ENCODE measurements at regions not wholly inside any gene's neighbourhood (a gene's known extent, or its start where the extent isn't known, plus 50 kb on each side); places are given as distances from the start of the nearest gene placed in this dataset.
A peak's percentile ranks its signal among the peaks of the same experiment; 100 is the strongest.

DNA sequence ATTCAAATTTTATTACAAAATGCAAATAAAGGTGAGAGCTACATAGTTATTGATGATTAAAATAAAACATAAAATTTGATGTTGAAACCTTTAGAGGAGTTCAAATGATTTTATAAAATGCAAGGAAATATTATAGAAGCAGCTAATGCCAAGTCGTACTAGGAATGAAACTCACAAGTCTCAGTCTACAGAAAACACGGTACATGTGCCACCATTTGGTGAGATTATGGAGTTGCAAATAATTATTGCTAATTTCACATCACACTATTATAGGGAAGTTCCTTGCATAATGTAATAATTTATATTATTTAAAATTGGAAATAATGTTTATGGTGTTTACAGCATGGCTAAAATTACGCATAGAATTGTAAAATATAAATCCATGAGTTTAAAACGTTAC is 1601.7 kb upstream of the TENM3 start:
- DNase-seq: no peak

DNA sequence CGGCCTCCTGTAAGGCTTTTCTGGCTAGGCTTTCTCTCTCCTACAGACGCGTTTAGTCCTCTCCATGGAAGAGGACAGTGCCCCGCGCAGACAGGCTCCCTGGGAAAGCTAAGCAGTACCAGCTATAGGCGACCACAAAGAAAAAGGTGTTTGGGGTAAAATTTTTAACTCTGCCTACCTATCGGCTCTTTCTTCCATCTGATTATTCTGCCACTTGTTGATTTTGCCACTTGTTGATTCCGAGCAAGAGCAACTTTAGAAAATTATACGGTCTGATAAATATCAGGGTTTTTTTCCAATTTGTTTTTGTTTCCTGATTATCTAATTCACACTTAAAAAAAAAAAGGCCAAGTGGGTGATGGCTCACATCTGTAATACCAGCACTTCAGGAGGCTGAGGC is 1600.5 kb upstream of the TENM3 start:
- no peak for DNase-seq

DNA sequence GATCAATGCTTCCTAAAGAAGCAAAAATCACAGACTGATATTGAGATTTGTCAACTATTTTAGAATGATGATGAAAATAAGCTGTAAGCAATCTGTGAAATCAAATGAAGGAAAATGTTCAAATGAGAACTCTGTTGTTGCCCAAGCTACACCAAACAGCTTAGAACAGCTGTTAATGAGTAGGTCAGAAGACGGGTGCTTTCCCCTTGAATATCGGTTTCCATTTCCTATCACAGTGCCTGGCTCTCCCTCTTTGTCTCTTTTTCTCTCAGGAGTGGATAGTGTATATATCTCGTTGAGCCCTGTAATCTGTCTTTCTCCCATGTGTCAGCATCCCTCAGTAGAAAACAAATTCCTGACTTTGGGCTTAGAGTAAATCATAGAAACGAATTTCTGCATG is 1592.9 kb upstream of the TENM3 start:
- no peak for DNase-seq

DNA sequence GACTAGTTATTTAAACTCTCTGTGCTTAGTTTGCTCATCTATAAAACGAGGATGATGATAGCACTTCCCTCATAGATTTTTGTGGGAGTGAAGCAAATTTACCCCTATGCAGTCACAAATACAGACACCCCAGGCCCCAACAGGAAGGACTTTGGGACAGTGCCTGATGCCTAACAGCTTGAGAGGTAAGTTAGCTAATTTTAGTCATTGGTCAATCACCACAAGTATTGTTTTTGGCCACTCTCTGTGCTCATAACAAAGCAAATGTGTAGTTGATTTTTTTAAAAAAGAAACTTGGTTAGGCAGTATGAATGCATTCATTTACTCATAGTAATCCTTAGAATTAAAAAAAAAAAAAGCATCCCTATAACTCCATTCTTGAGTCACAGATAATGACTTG is 1590.7 kb upstream of the TENM3 start:
- DNase-seq: no peak

DNA sequence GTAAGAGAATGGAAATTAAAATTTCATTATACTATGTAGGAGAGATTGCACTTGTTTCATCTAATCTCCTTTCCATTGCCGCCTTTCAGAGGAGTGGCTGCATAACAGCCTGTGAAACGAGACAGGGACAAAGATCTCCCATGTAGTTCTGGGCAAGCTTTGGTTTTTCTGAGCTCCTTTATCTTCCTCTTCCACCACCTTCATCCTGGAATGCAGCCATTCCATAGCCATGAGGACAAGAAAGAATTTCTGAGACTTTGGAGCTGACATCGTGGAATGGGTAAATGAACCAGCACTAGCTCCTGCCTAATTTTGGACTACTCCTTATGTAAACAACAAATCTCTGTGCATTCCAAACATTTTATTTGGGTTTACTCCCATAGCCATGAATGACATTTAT is 1587.3 kb upstream of the TENM3 start:
- DNase-seq: no peak

DNA sequence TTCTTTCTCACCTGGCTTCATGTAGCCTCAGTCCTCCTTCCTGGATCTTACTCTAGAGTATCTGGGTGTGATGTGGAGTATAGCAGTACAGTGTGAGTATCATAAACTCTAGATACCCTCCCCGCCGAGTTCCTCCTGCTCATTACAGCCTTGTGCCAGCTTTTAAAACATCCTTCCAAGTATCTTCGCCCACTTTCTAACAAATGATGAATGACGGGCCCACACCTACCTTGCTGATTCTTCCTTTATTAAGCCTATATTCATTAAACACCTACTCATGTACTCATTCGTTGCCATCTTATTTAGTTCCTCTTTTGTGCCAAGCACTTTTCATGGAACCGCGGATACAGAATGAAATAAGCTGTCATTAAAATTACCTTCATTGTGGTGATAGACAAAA is 1585.3 kb upstream of the TENM3 start:
- DNase-seq: no peak

DNA sequence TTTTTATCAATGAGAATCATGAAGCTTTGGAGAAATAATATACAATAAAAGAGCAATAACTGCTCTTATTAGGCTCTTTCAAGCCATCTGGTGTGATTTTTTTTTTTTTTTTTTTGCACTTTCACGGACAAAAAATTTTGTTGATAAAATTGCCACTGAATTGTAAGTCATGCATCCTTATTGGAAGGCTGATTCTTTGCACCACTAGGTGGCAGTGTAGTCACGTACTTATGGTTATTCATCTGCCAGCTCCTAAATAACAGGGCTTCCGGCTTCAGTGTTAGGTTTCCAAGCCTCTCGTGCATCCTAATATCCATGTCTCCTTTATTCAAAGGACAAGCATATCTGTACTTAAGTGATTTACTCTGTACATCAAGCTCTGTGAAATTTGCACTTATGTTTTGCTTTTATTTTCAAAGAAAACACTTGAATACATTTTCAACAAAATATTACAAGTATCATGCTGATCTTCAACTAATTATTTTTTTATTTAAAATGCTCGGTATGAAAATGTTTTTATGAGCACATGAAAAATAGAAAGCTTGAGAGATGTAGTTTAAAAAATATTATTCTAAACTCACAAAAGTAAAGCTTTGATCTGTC is 1578.3 kb upstream of the TENM3 start:
- peak; percentile 6 for DNase-seq

DNA sequence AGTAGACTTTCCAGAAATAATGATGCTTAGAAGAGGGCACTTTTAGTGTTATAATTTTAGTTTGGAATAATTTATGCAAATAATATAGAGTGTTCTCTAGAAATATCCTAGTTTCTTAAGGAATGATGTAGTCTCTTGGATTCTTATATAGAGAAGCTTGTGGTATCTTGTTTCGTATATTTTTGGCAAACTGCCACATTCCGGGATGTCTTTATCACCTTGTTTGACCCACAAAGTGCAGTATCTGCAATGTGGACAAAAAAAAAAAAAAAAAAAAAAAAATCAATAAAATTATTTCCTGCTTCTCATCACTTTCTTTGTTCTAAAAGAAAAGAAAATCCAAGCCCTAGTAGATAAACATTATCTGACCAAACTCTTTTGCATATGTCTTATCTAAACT is 1577.7 kb upstream of the TENM3 start:
- no peak for DNase-seq

DNA sequence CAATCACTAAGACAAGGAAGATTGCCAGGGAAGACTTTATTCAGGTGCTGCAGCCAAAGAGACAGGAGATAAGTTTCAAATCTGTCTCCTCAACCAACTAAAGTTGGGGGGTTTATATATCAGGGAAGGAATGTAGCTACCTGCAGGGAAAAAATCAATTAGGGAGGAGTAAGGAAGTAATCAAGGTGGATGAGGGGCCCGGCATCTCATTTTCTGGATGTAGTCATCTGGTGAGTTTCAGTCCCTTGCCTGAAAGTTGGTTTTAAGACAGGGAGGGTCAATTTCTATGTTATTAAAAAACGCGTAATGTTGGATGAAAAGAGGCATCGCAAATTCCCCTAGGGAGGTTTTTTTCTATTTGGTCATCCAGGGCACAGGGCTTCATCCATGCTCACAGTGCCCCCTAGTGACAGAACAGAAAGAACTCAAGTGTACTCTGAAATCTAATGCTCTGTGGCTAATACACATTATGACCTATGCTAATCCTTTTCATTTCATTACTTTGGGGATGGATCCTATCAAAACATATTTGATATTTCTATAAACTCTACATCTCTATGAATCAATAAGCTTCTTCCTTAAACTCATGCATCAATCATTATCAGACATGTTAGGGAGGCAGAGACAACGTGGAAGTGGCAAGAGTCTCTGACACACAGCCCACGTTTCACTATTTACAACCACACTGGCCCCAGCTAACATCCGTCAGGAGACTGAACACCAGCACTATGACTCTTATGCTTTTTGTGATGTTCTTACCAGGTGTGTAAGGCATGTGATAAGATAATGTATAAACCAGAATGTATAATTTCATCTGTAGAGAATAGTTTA is 1577.0 kb upstream of the TENM3 start:
- peak; percentile 6 for DNase-seq

DNA sequence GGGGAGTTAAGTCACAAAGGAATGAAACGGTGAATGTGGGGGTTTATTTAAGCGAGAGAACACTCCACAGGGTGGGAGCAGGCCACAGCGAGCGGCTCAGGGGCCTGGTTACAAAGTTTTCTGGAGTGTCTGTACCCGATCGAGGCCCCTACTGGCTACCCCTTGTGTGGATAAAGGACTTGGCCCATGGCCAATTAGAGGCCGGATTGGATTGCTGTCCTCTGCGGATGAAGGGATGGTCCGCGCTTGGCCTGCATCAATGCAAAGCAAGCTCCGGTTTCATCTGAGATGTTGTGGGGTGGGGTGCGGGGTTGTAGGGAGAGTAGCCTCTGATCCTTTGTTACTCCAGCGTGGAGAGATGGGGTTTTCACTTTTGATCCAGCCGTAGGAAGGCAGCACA is 1574.5 kb upstream of the TENM3 start:
- no peak for DNase-seq

DNA sequence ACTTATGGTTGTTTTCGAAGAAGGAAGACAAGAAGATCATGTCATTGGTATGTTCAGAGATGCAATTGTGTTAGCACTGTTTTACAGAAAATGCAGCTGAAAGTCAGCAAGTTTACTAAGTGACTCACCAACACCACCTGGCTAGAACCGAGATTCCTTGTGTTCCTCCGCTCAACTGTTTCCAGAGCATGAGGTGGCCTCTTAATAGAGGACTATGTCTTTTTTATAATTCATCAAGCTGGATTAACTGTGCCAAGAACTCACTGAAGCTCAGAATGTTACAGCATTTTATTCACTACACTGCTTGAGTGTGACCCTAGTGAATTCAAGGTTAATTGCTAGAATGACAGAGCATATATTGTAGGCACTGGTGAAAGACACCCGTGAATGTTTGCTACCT is 1573.5 kb upstream of the TENM3 start:
- no peak for DNase-seq

DNA sequence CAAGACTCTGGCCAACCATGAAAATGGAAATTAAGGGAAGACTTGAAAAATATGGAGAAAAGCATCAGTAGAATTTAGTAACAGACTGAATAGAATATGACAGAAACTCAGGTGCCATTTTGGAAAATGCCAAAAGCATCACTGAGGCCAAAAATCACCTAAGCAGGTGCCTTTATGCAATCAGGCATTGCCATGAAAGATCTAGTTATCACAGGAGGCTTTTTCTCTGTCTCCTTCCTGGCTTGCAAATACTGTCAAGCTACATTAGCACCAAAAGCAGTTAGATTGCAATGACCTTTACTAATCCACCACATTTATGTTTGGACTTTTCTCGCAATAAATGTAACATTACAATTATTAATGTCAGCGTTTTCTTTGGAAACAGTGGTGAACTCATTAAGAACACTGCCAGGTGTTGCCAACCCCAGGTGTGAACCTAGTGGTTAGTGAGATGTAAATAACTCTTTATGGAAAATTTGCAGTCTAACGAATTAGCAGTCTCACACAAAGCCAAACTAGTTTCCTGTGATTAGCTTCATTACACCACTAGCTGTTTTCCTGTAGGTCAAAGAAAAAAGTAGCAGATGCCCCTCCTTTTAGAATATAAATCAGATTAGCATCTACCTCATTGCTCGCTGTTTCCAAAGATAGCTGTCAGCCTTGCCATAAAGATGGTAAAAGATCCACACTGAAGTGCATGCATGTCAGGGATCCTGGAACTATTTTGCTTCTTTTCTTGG is 1568.4 kb upstream of the TENM3 start:
- DNase-seq: no peak

DNA sequence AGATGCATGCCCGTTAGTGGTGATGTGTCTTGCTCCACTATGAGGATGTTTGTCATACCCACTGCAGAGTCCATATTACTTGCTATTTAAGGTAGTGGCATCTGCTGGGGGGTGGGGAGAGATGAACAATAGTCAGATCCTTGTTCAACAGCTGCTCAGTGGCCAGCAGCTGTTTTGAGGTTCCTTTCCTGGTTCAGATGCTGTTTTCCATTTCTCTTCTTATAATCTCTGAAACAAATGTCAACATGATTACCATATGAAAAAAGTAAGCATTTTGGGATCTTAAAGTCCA is 1567.9 kb upstream of the TENM3 start:
- DNase-seq: no peak

DNA sequence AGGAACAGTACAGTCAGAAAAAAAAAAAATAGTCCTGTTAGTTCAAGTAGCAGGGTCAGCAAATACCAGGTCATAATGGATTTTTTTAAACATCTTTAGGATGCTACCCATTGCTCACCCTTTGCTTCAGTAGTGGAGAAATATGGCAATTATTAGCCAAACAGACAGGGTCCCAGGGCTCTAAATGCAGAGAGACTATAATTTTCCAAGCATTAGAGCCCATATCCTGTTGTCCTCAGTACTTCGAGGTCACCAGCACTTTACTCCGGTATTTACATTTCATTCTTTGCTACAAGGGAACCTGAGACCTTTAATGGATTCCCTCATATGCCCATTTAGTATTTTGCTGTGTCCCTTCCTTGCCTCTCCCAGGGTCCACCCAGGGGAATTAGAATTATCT is 1562.9 kb upstream of the TENM3 start:
- no peak for DNase-seq

DNA sequence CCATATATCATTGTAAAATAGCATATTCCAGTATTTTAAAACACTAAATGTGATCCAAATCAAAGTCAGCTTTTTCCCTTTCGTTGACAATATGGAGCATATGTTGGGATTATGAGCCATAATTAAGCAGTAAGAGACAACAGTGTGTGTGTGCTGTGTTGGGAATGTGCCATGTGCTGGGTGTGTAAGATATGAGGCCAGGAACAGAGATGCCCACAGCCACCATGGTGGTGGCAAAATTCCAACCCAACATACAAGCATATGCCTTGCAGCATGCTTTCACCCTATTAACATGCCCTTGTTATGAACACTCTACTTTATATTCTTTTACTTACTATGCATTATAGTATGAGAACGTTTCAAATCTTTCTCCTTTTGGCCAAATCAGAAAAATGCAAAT is 1560.4 kb upstream of the TENM3 start:
- no peak for DNase-seq

DNA sequence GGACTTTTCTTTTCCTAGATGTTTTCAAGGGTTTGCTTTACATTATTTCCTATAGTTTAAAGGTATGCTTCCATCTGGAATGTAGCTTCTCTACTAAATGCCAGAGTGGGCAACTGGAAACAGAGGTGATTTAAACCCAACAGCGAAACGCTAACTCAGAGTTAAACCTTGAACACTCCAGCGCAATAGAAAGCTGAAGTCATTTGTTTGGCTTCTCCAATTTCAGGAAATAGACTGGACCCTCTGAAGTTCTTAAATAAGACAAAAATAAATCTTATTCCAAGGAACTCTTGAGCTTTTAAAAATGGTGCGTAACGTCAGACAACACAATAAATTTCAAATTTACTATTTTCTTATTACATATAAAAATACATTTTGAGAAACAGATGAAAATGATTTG is 1560.0 kb upstream of the TENM3 start:
- no peak for DNase-seq

DNA sequence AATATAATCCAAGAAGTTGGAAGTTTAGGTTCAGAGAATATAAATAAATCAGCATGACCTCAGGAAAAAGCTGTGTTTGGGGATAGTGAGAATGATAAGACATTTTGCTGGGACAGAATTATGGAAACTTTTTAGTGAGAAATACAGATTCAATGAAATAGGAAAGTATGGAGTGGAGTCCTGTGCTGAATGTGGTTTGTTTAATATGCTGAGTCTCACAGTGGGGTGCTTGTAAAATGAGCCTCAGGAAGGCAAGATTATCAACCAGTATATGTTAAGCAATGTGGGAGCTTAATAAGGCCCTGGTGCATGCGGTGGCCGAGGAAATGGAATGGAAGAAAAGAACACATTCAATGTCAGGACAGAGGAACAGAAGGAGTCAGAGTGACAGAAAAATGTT is 1554.7 kb upstream of the TENM3 start:
- no peak for DNase-seq

DNA sequence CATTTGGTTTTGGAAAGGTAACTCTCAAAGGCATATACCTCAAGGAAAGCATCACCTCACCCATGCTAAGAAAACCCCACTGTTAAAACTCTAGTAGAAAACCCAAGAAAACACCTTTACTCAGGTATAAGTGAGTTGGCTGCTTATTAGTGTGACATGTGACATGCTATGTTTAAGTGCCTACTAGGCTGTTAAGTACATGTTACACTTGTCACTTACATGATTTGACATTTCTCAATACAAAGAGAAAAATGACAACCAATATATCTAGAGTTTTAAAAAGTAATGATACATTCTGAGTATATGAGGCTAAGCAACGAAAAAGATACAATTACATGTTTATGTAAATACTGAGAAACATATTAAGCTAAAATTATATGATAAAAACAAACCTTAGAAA is 1548.3 kb upstream of the TENM3 start:
- DNase-seq: no peak

DNA sequence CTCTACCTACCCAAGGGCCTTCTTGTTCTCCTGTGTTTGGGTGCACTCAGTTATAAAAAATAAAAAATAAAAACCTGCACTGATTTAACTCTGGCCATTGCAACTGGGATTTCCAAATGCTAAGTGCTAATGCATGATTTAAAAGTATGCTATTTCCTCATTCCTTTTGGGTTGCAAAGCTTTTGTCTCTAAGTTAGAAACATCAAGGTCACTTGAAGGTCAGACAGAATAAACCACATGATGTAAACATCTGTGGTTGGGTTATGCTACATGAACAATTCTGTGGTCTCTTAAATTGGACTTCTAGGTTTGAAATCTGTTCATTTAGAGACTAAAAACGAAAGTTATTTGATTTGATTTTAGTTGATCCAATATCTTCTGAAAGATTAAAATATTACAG is 1547.4 kb upstream of the TENM3 start:
- no peak for DNase-seq

DNA sequence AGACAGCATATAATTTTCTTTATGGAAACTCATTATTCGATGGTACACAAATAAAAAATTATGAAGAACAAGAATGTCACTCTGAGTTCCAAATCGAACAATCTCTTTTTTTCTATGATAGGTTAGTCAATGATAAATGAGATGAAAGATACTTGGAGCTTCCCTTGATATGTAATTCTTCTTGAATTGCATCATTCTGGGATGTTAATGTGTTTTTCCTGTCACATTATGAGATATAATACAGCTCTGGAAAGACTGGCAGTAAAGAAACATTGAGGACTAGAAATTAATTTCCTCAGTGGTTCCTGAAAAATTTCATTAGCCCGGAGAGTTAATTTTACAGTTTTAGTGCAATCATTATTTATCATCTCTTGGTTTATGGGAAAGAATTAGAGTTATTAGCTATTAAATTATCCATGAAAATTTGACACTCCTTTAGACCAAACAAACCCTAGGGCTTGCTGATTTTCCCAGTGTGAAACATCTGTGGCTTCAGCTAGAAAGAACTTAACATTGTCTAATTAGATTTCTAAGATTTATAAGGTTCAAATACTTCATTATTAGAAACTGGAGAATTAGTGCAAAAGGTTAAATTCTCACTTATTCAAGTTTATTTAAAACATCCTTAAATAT is 1546.6 kb upstream of the TENM3 start:
- DNase-seq: no peak

DNA sequence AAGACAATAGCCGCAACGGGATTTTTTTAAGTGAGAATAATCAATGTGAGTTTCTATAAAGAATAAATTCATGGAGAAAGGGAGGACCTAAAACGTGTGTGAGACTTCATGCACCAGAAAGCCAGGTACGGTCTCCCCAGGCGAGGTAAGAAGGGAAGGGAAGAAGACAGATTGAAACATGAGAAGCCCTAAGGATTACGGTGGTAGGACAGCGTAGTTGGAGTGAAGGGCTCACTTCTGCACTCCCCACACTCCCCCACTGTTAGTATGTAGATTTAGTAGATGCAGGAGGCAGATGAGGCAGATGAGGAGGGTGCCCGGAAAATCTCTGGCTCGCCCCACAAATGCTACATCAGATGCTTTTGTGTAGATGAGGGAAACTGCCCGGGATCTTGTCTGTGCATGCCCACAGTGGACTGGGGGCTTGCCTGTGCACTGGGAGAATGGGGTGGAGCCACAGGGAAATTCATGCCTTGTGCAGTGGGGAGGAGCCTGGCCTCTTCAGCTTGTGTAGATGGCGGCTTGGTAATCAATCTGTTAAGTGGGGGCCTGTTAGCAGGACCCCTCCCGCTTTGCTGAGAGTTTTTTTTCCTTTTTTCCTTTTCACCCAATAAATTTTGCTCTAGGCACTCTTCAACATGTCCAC is 1544.5 kb upstream of the TENM3 start:
- no peak for DNase-seq

DNA sequence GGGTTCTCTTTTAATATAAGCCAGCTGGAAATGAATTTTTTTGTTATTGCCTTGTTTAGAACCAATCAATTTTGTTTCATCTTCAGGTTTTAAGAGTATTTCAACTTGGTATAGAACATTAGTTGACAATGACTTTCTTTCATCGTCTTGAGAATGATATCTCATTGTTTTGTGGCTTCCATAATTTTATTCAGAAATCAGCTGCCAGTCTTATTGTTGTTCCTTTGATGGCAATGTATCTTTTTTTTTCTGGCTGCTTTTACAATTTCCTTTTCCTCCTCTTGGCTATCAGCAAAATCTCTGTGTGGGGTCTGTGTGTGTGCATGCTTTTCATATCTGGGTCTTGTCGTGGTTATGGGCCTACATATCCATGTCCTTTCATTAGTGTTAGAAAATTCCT is 1536.4 kb upstream of the TENM3 start:
- no peak for DNase-seq

DNA sequence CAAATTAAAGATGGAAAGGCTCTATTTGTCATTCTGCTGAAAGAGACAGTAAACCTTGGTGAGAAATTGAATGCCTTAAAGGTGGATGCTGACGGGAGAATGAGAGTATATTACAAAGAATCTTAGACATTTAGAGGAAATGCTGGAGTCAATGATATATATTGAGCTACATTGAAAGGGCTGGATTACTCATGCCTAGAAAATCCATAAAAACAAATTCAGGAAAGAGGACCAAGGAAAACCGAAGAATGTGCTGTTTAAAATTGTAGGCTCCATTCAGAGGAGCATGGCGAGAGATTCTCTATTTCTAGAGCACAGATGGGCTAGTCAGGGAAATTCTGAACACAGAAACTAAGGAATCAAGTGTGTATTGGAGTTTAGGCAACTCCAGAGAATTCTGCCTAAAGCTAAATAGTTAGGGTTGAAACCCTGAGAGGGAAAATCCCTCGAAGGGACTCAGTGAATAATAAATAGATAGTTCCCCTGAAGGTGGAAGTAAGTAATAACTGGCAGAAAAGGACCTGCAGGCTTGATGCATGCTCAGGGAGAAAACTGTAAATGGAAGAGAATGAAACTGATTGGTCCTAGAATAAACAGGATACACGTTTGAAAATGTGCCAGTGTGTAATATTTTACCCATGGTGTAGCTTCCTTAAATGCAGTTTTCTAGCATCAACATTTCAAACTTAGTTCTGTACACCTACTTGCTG is 1532.4 kb upstream of the TENM3 start:
- no peak for DNase-seq

Data from NCI-H226 (cell line).